Astrocyte (in vitro differentiated cells and primary cell): ENCODE measurements at regions not wholly inside any gene's neighbourhood (a gene's known extent, or its start where the extent isn't known, plus 50 kb on each side); places are given as distances from the start of the nearest gene placed in this dataset.

Experiments
- DNase-seq: peaks from one replicate; pipeline ENCODE4 v3.0.0-alpha.2; 2010; ENCODE audit warnings: low read depth
- FAIRE-seq: peaks from 2 replicates; lab custom pipeline; 2011; peaks lifted over from hg19 to GRCh38; lab: Jason Lieb, UNC
- H2AFZ ChIP-seq: 2 replicates; pipeline ENCODE4 v1.6.0; 2012; ENCODE audit warnings: low read depth, low read length, inconsistent platforms
- H3K27ac ChIP-seq: 2 replicates; pipeline ENCODE4 v1.5.1; 2011; ENCODE audit warnings: low read depth, low read length, inconsistent platforms
- H3K27me3 ChIP-seq: 2 replicates; pipeline ENCODE4 v1.6.0; 2011; ENCODE audit warnings: low read length, inconsistent platforms; ENCODE audit not compliant: insufficient read depth
- H3K36me3 ChIP-seq: 2 replicates; pipeline ENCODE4 v1.5.1; 2011; ENCODE audit warnings: low read length, inconsistent platforms; ENCODE audit not compliant: insufficient read depth
- H3K4me1 ChIP-seq: 2 replicates; pipeline ENCODE4 v1.5.1; 2011; ENCODE audit warnings: low read length, inconsistent platforms; ENCODE audit not compliant: insufficient read depth
- H3K4me2 ChIP-seq: 2 replicates; pipeline ENCODE4 v1.6.0; 2012; ENCODE audit warnings: low read length, inconsistent platforms
- H3K4me3 ChIP-seq: 2 replicates; pipeline ENCODE4 v1.5.1; 2011; ENCODE audit warnings: low read depth, mild to moderate bottlenecking, low read length, inconsistent platforms; ENCODE audit not compliant: insufficient read depth
- H3K79me2 ChIP-seq: 2 replicates; pipeline ENCODE4 v1.6.0; 2012; ENCODE audit warnings: mild to moderate bottlenecking, low read length, inconsistent platforms; ENCODE audit not compliant: insufficient read depth
- H3K9ac ChIP-seq: 2 replicates; pipeline ENCODE4 v1.6.0; 2012; ENCODE audit warnings: mild to moderate bottlenecking, low read length, inconsistent platforms
- H3K9me3 ChIP-seq: 2 replicates; pipeline ENCODE4 v1.5.1; 2012; ENCODE audit warnings: low read depth, mild to moderate bottlenecking, low read length, inconsistent platforms; ENCODE audit not compliant: insufficient read depth
- H4K20me1 ChIP-seq: 2 replicates; pipeline ENCODE4 v1.6.0; 2012; ENCODE audit warnings: low read length, inconsistent platforms; ENCODE audit not compliant: insufficient read depth
- H3K27ac Mint-ChIP-seq: one replicate; pipeline ENCODE4 v1.8.0; 2021; ENCODE audit warnings: mild to moderate bottlenecking, mixed read lengths; ENCODE audit not compliant: unreplicated experiment
- H3K27me3 Mint-ChIP-seq: one replicate; pipeline ENCODE4 v1.8.0; 2021; ENCODE audit warnings: low read depth, mixed read lengths; ENCODE audit not compliant: unreplicated experiment
- H3K36me3 Mint-ChIP-seq: one replicate; pipeline ENCODE4 v1.8.0; 2021; ENCODE audit warnings: low read depth, mixed read lengths; ENCODE audit not compliant: unreplicated experiment
- H3K4me1 Mint-ChIP-seq: one replicate; pipeline ENCODE4 v1.8.0; 2021; ENCODE audit warnings: low read depth, mixed read lengths; ENCODE audit not compliant: unreplicated experiment
- H3K4me3 Mint-ChIP-seq: one replicate; pipeline ENCODE4 v1.8.0; 2021; ENCODE audit warnings: mild to moderate bottlenecking, moderate library complexity, mixed read lengths; ENCODE audit not compliant: unreplicated experiment
- H3K9me3 Mint-ChIP-seq: one replicate; pipeline ENCODE4 v1.8.0; 2021; ENCODE audit warnings: mild to moderate bottlenecking, mixed read lengths; ENCODE audit not compliant: unreplicated experiment
- CTCF ChIP-seq: IDR thresholded peaks from 2 replicates; pipeline ENCODE4 v1.5.1; 2011; ENCODE audit warnings: low read depth, mild to moderate bottlenecking, inconsistent platforms, low read length, moderate library complexity; ENCODE audit not compliant: insufficient read depth
- EZH2 ChIP-seq: IDR thresholded peaks from 2 replicates; pipeline ENCODE4 v1.6.1; 2012; ENCODE audit warnings: mild to moderate bottlenecking, low read length, inconsistent platforms; ENCODE audit not compliant: insufficient read depth

- Mint-ChIP-seq H3K4me1 (no peaks in the 10 kb centered on the region), H3K27me3 (peaks cover 2% of the 10 kb centered on the region), H3K9me3 (no peaks in the 10 kb centered on the region), H3K27ac (no peak overlapping the region), H3K36me3 (no peaks in the 10 kb centered on the region), H3K4me3 (no peak overlapping the region)
- H3K4me3 ChIP-seq = no peak overlapping the region
- no peak for FAIRE-seq
- no peaks in the 10 kb centered on the region for H3K9me3 ChIP-seq
- no peaks in the 10 kb centered on the region for H3K79me2 ChIP-seq
- H3K36me3 ChIP-seq = no peaks in the 10 kb centered on the region
- H2AFZ ChIP-seq = no peak overlapping the region
- no peak for DNase-seq
- H3K27ac ChIP-seq = no peak overlapping the region
- no peak for TF ChIP-seq EZH2
- TF ChIP-seq CTCF = no peak
- no peaks in the 10 kb centered on the region for H3K4me1 ChIP-seq
- H3K27me3 ChIP-seq = no peaks in the 10 kb centered on the region
- no peaks in the 10 kb centered on the region for H4K20me1 ChIP-seq
- H3K9ac ChIP-seq = no peak overlapping the region
- H3K4me2 ChIP-seq = no peak overlapping the region
These were observed 135.1 kb upstream of the ZWINT start for GRCh38 chr10:56496186-56496486.

- Mint-ChIP-seq H3K4me1 (no peaks in the 10 kb centered on the region), H3K27me3 (no peaks in the 10 kb centered on the region), H3K27ac (no peak overlapping the region), H3K4me3 (no peak overlapping the region), H3K9me3 (no peaks in the 10 kb centered on the region), H3K36me3 (no peaks in the 10 kb centered on the region)
- no peaks in the 10 kb centered on the region for H3K9me3 ChIP-seq
- TF ChIP-seq EZH2 (no peak), CTCF (no peak)
- no peak for DNase-seq
- no peaks in the 10 kb centered on the region for H3K4me1 ChIP-seq
- no peak overlapping the region for H3K27ac ChIP-seq
- H3K4me2 ChIP-seq = no peak overlapping the region
- no peak for FAIRE-seq
- no peaks in the 10 kb centered on the region for H3K27me3 ChIP-seq
- no peaks in the 10 kb centered on the region for H4K20me1 ChIP-seq
- no peak overlapping the region for H2AFZ ChIP-seq
- no peak overlapping the region for H3K4me3 ChIP-seq
- no peaks in the 10 kb centered on the region for H3K36me3 ChIP-seq
- no peaks in the 10 kb centered on the region for H3K79me2 ChIP-seq
- H3K9ac ChIP-seq = no peak overlapping the region
These were observed 126.7 kb upstream of the ZWINT start for GRCh38 chr10:56487746-56488145.

GRCh38 chr10:56481521-56482091, 120.5 kb upstream of the ZWINT start:
- DNase-seq (no peak), FAIRE-seq (no peak)
- TF ChIP-seq EZH2 (no peak), CTCF (no peak)
- H3K27me3 ChIP-seq = no peaks in the 10 kb centered on the region
- no peaks in the 10 kb centered on the region for H4K20me1 ChIP-seq
- H2AFZ ChIP-seq = no peak overlapping the region
- Mint-ChIP-seq H3K27me3 (no peaks in the 10 kb centered on the region), H3K36me3 (no peaks in the 10 kb centered on the region), H3K4me1 (no peaks in the 10 kb centered on the region), H3K9me3 (no peaks in the 10 kb centered on the region), H3K4me3 (no peak overlapping the region), H3K27ac (no peak overlapping the region)
- H3K9me3 ChIP-seq = no peaks in the 10 kb centered on the region
- no peak overlapping the region for H3K9ac ChIP-seq
- H3K4me1 ChIP-seq = no peaks in the 10 kb centered on the region
- H3K79me2 ChIP-seq = no peaks in the 10 kb centered on the region
- H3K4me2 ChIP-seq = no peak overlapping the region
- H3K27ac ChIP-seq = no peak overlapping the region
- H3K4me3 ChIP-seq = no peak overlapping the region
- no peaks in the 10 kb centered on the region for H3K36me3 ChIP-seq
